Breast epithelium (tissue), 3 donors: ENCODE measurements at regions not wholly inside any gene's neighbourhood (a gene's known extent, or its start where the extent isn't known, plus 50 kb on each side); places are given as distances from the start of the nearest gene placed in this dataset.
A peak's percentile ranks its signal among the peaks of the same experiment; 100 is the strongest.

ENCODE experiments used
- CTCF ChIP-seq, 3 donors: fragments of 450-650 bp; IDR thresholded peaks; one replicate each; pipeline ENCODE4 v1.5.1; 2016 to 2017; ENCODE audit warnings: antibody characterized with exemption in 3 of 3, mild to moderate bottlenecking in 3 of 3, moderate library complexity in 3 of 3
- POLR2A ChIP-seq: fragments of 450-650 bp; IDR thresholded peaks from one replicate; pipeline ENCODE4 v1.6.1; 2016; ENCODE audit warnings: antibody characterized with exemption, mild to moderate bottlenecking, moderate library complexity
- POLR2AphosphoS5 ChIP-seq, 3 donors: sonication (generic); formaldehyde crosslinking; IDR thresholded peaks; one replicate each; pipeline ENCODE4 v1.6.1; 2017; ENCODE audit warnings: antibody characterized with exemption in 3 of 3

GRCh38 chr12:46983959-46984841 is 95.2 kb upstream of the PCED1B start:
- TF ChIP-seq POLR2A (no peak), POLR2AphosphoS5 (IDR thresholded peaks at IDR 0.05) (no peak), CTCF (IDR thresholded peaks at IDR 0.05) (peak in 2 of 3 donors; percentile 55 to 77)
